GM23248 (cell line): ENCODE measurements at regions not wholly inside any gene's neighbourhood (a gene's known extent, or its start where the extent isn't known, plus 50 kb on each side); places are given as distances from the start of the nearest gene placed in this dataset.

ENCODE experiments used
- EZH2 ChIP-seq: fragments of 200-600 bp; sonication (generic); IDR thresholded peaks from 2 replicates; pipeline ENCODE4 v1.6.1; 2018; ENCODE audit warnings: antibody characterized with exemption, mild to moderate bottlenecking; ENCODE audit not compliant: insufficient read depth, poor library complexity, severe bottlenecking
- EZH2phosphoT487 ChIP-seq: fragments of 200-600 bp; sonication (generic); IDR thresholded peaks from 2 replicates; pipeline ENCODE4 v1.6.1; 2018; ENCODE audit warnings: antibody characterized with exemption, moderate library complexity, mild to moderate bottlenecking, low read depth; ENCODE audit not compliant: insufficient read depth

GRCh38 chr1:13921190-13921589, 221.2 kb downstream of the PRDM2 start:
- TF ChIP-seq EZH2, result no peak
- TF ChIP-seq EZH2phosphoT487, result no peak
